Activated CD4-positive, alpha-beta T cell treated with anti-CD3 and anti-CD28 coated beads, Interleukin-2, amount 50 U/mL, for 48 hours (primary cell): ENCODE measurements at regions not wholly inside any gene's neighbourhood (a gene's known extent, or its start where the extent isn't known, plus 50 kb on each side); places are given as distances from the start of the nearest gene placed in this dataset.
"Not testable (repeated sequence)": the region's sequence is repeated elsewhere in the genome, so short reads cannot be mapped to it uniquely, and the experiment has no call there.

Source experiments
- DNase-seq, 2 experiments: peaks; one replicate each; pipeline ENCODE4 v3.0.0-alpha.2; 2020

GRCh38 chrY:18906198-18906597 lies 132.7 kb upstream of the HSFY2 start:
- not testable (repeated sequence) for DNase-seq

- DNase-seq: no peak
Observed at GRCh38 chrY:18904296-18904695, 130.8 kb upstream of the HSFY2 start.

- no peak for DNase-seq
Observed at GRCh38 chrY:18891994-18892393, 118.5 kb upstream of the HSFY2 start.

GRCh38 chrY:18889548-18889947 lies 116.0 kb upstream of the HSFY2 start:
- no peak for DNase-seq

- DNase-seq: no peak
Observed at GRCh38 chrY:18884748-18885147, 111.2 kb upstream of the HSFY2 start.

- DNase-seq: not testable (repeated sequence)
Observed at GRCh38 chrY:18869145-18869544, 95.6 kb upstream of the HSFY2 start.

GRCh38 chrY:18866887-18867551 lies 93.5 kb upstream of the HSFY2 start:
- DNase-seq: not testable (repeated sequence)

GRCh38 chrY:18860856-18861255 lies 87.3 kb upstream of the HSFY2 start:
- not testable (repeated sequence) for DNase-seq

- DNase-seq: not testable (repeated sequence)
Observed at GRCh38 chrY:18858484-18859191, 85.1 kb upstream of the HSFY2 start.

- DNase-seq: not testable (repeated sequence)
Observed at GRCh38 chrY:18855184-18855583, 81.6 kb upstream of the HSFY2 start.

GRCh38 chrY:18853323-18853722 lies 79.8 kb upstream of the HSFY2 start:
- not testable (repeated sequence) for DNase-seq

GRCh38 chrY:18836643-18837042 lies 63.1 kb upstream of the HSFY2 start:
- not testable (repeated sequence) for DNase-seq
